NB4 (cell line): ENCODE measurements at regions not wholly inside any gene's neighbourhood (a gene's known extent, or its start where the extent isn't known, plus 50 kb on each side); places are given as distances from the start of the nearest gene placed in this dataset.
"Not testable (repeated sequence)": the region's sequence is repeated elsewhere in the genome, so short reads cannot be mapped to it uniquely, and the experiment has no call there.

Experiments used
- DNase-seq: peaks from one replicate; pipeline ENCODE4 v3.0.0; 2010; ENCODE audit warnings: low read depth
- H3K4me3 ChIP-seq: one replicate; pipeline ENCODE4 v1.5.1; 2011; ENCODE audit warnings: mild to moderate bottlenecking, low read depth, low read length, moderate library complexity
- CTCF ChIP-seq: IDR thresholded peaks from one replicate; pipeline ENCODE4 v1.5.1; 2012; ENCODE audit warnings: low read depth, low read length
- MAX ChIP-seq: IDR thresholded peaks from 2 replicates; pipeline ENCODE4 v1.6.1; 2011; ENCODE audit warnings: low read depth, low read length
- MYC ChIP-seq: IDR thresholded peaks from 2 replicates; pipeline ENCODE4 v1.6.1; 2011; ENCODE audit warnings: low read depth, low read length
- POLR2A ChIP-seq: IDR thresholded peaks from 2 replicates; pipeline ENCODE4 v1.6.1; 2011; ENCODE audit warnings: mild to moderate bottlenecking; ENCODE audit not compliant: insufficient read length; ENCODE audit errors: extremely low read depth

- H3K4me3 ChIP-seq, result no peak overlapping the region
- no peak for DNase-seq
Measured at GRCh38 chr10:108323274-108323798, 1158.8 kb upstream of the SORCS1 start.

GRCh38 chr10:108319434-108320222 is 1155.1 kb upstream of the SORCS1 start:
- no peak overlapping the region for H3K4me3 ChIP-seq
- no peak for DNase-seq
- TF ChIP-seq MAX (no peak), MYC (no peak), CTCF (no peak), POLR2A (no peak)

More at GRCh38 chr10:108323274-108323798, 1158.8 kb upstream of the SORCS1 start:
- TF ChIP-seq MAX (no peak), MYC (no peak), POLR2A (no peak), CTCF (no peak)

GRCh38 chr10:108315636-108316035 is 1151.1 kb upstream of the SORCS1 start:
- H3K4me3 ChIP-seq, DNase-seq: not testable (repeated sequence)

- TF ChIP-seq POLR2A, result no peak
- TF ChIP-seq MAX, result no peak
- TF ChIP-seq MYC, result no peak
- TF ChIP-seq CTCF, result no peak
- no peak overlapping the region for H3K4me3 ChIP-seq
- DNase-seq, result no peak
Measured at GRCh38 chr10:108307925-108308312, 1143.4 kb upstream of the SORCS1 start.

- TF ChIP-seq MAX (no peak), CTCF (no peak), MYC (no peak), POLR2A (no peak)
- DNase-seq, result no peak
Measured at GRCh38 chr10:108307250-108307924, 1142.9 kb upstream of the SORCS1 start.

GRCh38 chr10:108303149-108303548 is 1138.6 kb upstream of the SORCS1 start:
- H3K4me3 ChIP-seq, result no peak overlapping the region
- no peak for DNase-seq
- no peak for TF ChIP-seq MYC
- no peak for TF ChIP-seq POLR2A
- TF ChIP-seq MAX, result no peak
- TF ChIP-seq CTCF, result no peak

More at GRCh38 chr10:108307250-108307924, 1142.9 kb upstream of the SORCS1 start:
- no peak overlapping the region for H3K4me3 ChIP-seq
